HL-60 (cell line): ENCODE measurements at regions not wholly inside any gene's neighbourhood (a gene's known extent, or its start where the extent isn't known, plus 50 kb on each side); places are given as distances from the start of the nearest gene placed in this dataset.

Experiments used
- GABPA ChIP-seq: IDR thresholded peaks from 2 replicates; pipeline ENCODE4 v1.6.1; 2012; ENCODE audit warnings: low read depth
- POLR2AphosphoS5 ChIP-seq: IDR thresholded peaks from 2 replicates; pipeline ENCODE4 v1.6.1; 2012; ENCODE audit warnings: low read depth
- SPI1 ChIP-seq: IDR thresholded peaks from 2 replicates; pipeline ENCODE4 v1.6.1; 2012; ENCODE audit warnings: low read depth, mild to moderate bottlenecking, borderline replicate concordance
- TF ChIP-seq, protein P1 (sequence below): IDR thresholded peaks from one replicate; pipeline ENCODE4 v1.5.1; 2011; ENCODE audit warnings: low read length, control low read depth, inconsistent platforms; ENCODE audit not compliant: insufficient read depth

DNA sequence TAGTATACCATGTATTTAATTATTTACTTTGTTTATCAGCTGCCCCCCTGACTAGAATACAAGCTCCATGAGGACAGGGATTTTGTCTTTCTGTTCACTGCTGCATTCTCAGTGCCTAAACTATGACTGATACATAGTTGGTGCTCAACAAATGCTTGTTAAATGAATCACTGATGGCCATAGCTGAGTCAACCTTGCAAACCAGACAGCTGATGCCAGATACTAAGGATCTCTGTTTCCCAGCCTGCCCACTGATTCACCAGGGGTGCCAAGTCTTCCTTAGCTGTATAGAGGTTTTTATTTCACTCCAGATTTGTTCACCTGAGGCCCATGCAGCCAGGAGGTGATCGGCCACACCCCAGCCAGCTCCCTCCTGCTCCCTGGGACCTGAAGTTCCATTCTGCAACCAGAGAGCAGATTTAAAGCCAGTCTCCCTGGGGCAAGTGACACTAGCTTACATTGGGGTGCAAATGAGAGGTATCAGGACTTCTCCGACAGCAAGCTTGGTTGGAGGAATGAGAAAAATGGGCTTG is 92.2 kb downstream of the C1QL2 start:
- no peak for TF ChIP-seq POLR2AphosphoS5
- TF ChIP-seq, protein P1, sequence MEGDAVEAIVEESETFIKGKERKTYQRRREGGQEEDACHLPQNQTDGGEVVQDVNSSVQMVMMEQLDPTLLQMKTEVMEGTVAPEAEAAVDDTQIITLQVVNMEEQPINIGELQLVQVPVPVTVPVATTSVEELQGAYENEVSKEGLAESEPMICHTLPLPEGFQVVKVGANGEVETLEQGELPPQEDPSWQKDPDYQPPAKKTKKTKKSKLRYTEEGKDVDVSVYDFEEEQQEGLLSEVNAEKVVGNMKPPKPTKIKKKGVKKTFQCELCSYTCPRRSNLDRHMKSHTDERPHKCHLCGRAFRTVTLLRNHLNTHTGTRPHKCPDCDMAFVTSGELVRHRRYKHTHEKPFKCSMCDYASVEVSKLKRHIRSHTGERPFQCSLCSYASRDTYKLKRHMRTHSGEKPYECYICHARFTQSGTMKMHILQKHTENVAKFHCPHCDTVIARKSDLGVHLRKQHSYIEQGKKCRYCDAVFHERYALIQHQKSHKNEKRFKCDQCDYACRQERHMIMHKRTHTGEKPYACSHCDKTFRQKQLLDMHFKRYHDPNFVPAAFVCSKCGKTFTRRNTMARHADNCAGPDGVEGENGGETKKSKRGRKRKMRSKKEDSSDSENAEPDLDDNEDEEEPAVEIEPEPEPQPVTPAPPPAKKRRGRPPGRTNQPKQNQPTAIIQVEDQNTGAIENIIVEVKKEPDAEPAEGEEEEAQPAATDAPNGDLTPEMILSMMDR = no peak
- TF ChIP-seq GABPA = no peak
- no peak for TF ChIP-seq SPI1
